Neural cell (in vitro differentiated cells): ENCODE measurements at regions not wholly inside any gene's neighbourhood (a gene's known extent, or its start where the extent isn't known, plus 50 kb on each side); places are given as distances from the start of the nearest gene placed in this dataset.

ENCODE experiments used
- H2AFZ ChIP-seq: fragments of 200-600, 300-800 bp; sonication (generic), shearing (Covaris generic); 2 replicates; pipeline ENCODE4 v1.6.0; 2014; ENCODE audit warnings: low read depth, mild to moderate bottlenecking, antibody characterized with exemption, low read length, moderate library complexity
- H3F3A ChIP-seq: fragments of 200-600 bp; shearing (Covaris generic); 2 replicates; pipeline ENCODE4 v1.6.1; 2016; ENCODE audit warnings: mild to moderate bottlenecking, moderate library complexity, mixed read lengths, antibody characterized with exemption, low read length; ENCODE audit not compliant: insufficient read depth, poor library complexity, severe bottlenecking
- H3K27ac ChIP-seq: fragments of 200-600, 300-800 bp; sonication (generic), shearing (Covaris generic); 2 replicates; pipeline ENCODE4 v1.5.1; 2014; ENCODE audit warnings: mild to moderate bottlenecking, low read length, moderate library complexity
- H3K27me3 ChIP-seq: fragments of 300-800, 200-600 bp; sonication (generic), shearing (Covaris generic); 2 replicates; pipeline ENCODE4 v1.6.0; 2014; ENCODE audit warnings: mild to moderate bottlenecking, low read depth, low read length, moderate library complexity; ENCODE audit not compliant: insufficient read depth
- H3K36me3 ChIP-seq: fragments of 300-800, 200-600 bp; sonication (generic), shearing (Covaris generic); 2 replicates; pipeline ENCODE4 v1.5.1; 2014; ENCODE audit warnings: mild to moderate bottlenecking, antibody characterized with exemption, low read length, moderate library complexity; ENCODE audit not compliant: insufficient read depth
- H3K4me2 ChIP-seq: fragments of 300-800, 200-600 bp; sonication (generic), shearing (Covaris generic); 2 replicates; pipeline ENCODE4 v1.6.0; 2014; ENCODE audit warnings: mild to moderate bottlenecking, low read length
- H3K4me3 ChIP-seq: fragments of 300-800, 200-600 bp; sonication (generic), shearing (Covaris generic); 2 replicates; pipeline ENCODE4 v1.5.1; 2014; ENCODE audit warnings: mild to moderate bottlenecking, low read length, moderate library complexity
- H3K79me2 ChIP-seq: fragments of 200-600 bp; shearing (Covaris generic); replicated peaks from 2 replicates; pipeline ENCODE4 v1.6.0; 2014; ENCODE audit warnings: mild to moderate bottlenecking, low read length, moderate library complexity; ENCODE audit not compliant: insufficient read depth
- H3K9ac ChIP-seq: fragments of 300-800, 200-600 bp; sonication (generic), shearing (Covaris generic); 2 replicates; pipeline ENCODE4 v1.6.1; 2016; ENCODE audit warnings: mild to moderate bottlenecking, low read length, mixed read lengths
- H3K9me2 ChIP-seq: fragments of 200-600 bp; shearing (Covaris generic); 2 replicates; pipeline ENCODE4 v1.6.1; 2016; ENCODE audit warnings: mild to moderate bottlenecking, low read length, mixed read lengths; ENCODE audit not compliant: insufficient read depth
- H3K9me3 ChIP-seq: fragments of 200-600, 300-800 bp; sonication (generic), shearing (Covaris generic); 2 replicates; pipeline ENCODE4 v1.6.1; 2016; ENCODE audit warnings: mild to moderate bottlenecking, mixed run types, low read length, moderate library complexity, mixed read lengths
- H4K20me1 ChIP-seq: fragments of 200-600 bp; shearing (Covaris generic); 2 replicates; pipeline ENCODE4 v1.6.1; 2016; ENCODE audit warnings: mild to moderate bottlenecking, mixed run types; ENCODE audit not compliant: insufficient read depth
- CTCF ChIP-seq: fragments of 450-650 bp; IDR thresholded peaks from 2 replicates; pipeline ENCODE4 v1.5.1; 2014; ENCODE audit warnings: antibody characterized with exemption, mild to moderate bottlenecking, moderate library complexity; ENCODE audit not compliant: poor library complexity, severe bottlenecking
- EZH2 ChIP-seq: fragments of 200-600, 300-800 bp; shearing (Covaris generic), sonication (generic); IDR thresholded peaks from 2 replicates; pipeline ENCODE4 v1.6.1; 2014; ENCODE audit warnings: antibody characterized with exemption, low read length, borderline replicate concordance, mild to moderate bottlenecking; ENCODE audit not compliant: insufficient read depth, poor library complexity, severe bottlenecking
- RAD21 ChIP-seq: fragments of 450-650 bp; conservative IDR thresholded peaks from 2 replicates; pipeline ENCODE4 v1.6.1; 2014; ENCODE audit warnings: antibody characterized with exemption, mild to moderate bottlenecking, moderate library complexity
- REST ChIP-seq: IDR thresholded peaks from 2 replicates; pipeline ENCODE4 v1.6.1; 2012; ENCODE audit warnings: borderline replicate concordance

GRCh38 chr6:144678844-144679243, 393.7 kb downstream of the UTRN start:
- no peaks in the 10 kb centered on the region for H3K9me3 ChIP-seq
- no peak overlapping the region for H3K4me3 ChIP-seq
- no peak overlapping the region for H3K4me2 ChIP-seq
- no peaks in the 10 kb centered on the region for H3K36me3 ChIP-seq
- H3K79me2 ChIP-seq: peaks cover 4% of the 10 kb centered on the region
- H3K27ac ChIP-seq: no peak overlapping the region
- H3K27me3 ChIP-seq: no peaks in the 10 kb centered on the region
- H2AFZ ChIP-seq: no peak overlapping the region
- TF ChIP-seq RAD21: no peak
- no peaks in the 10 kb centered on the region for H3F3A ChIP-seq
- H3K9me2 ChIP-seq: no peaks in the 10 kb centered on the region
- H3K9ac ChIP-seq: no peak overlapping the region
- H4K20me1 ChIP-seq: no peaks in the 10 kb centered on the region

- Histone ChIP-seq H3K27me3 (no peaks in the 10 kb centered on the region), H3K4me2 (no peak overlapping the region), H3K36me3 (no peaks in the 10 kb centered on the region), H3K9me2 (no peaks in the 10 kb centered on the region), H3K9ac (no peak overlapping the region), H3F3A (no peaks in the 10 kb centered on the region), H3K9me3 (no peaks in the 10 kb centered on the region), H3K4me3 (no peak overlapping the region), H3K27ac (no peak overlapping the region), H2AFZ (no peak overlapping the region), H3K79me2 (no peaks in the 10 kb centered on the region), H4K20me1 (no peaks in the 10 kb centered on the region)
- TF ChIP-seq EZH2: no peak
- TF ChIP-seq CTCF: no peak
- no peak for TF ChIP-seq REST
These were observed 396.2 kb downstream of the UTRN start for GRCh38 chr6:144681334-144681733.

GRCh38 chr6:144683216-144684070, 398.3 kb downstream of the UTRN start:
- Histone ChIP-seq H2AFZ (no peak overlapping the region), H3K27ac (no peak overlapping the region), H3K4me3 (no peak overlapping the region), H3K36me3 (no peaks in the 10 kb centered on the region), H3K79me2 (no peaks in the 10 kb centered on the region), H3K9ac (no peak overlapping the region), H3F3A (no peaks in the 10 kb centered on the region), H3K9me3 (no peaks in the 10 kb centered on the region), H3K9me2 (no peaks in the 10 kb centered on the region), H4K20me1 (no peaks in the 10 kb centered on the region), H3K4me2 (no peak overlapping the region), H3K27me3 (no peaks in the 10 kb centered on the region)
- no peak for TF ChIP-seq REST
